SK-N-SH (cell line): ENCODE measurements at regions not wholly inside any gene's neighbourhood (a gene's known extent, or its start where the extent isn't known, plus 50 kb on each side); places are given as distances from the start of the nearest gene placed in this dataset.

ENCODE experiments used
- CTCF ChIA-PET: fragments of 300-600, 350-600 bp; formaldehyde crosslinking; extraction: SDS; loops from one replicate; lab custom pipeline; 2021; lab: Yijun Ruan, JAX
- POLR2A ChIA-PET: fragments of 350-600 bp; sonication (Branson Sonifier 250); formaldehyde crosslinking; extraction: SDS; loops from one replicate; lab custom pipeline; 2020; ENCODE audit warnings: antibody characterized with exemption, inconsistent platforms; lab: Yijun Ruan, JAX
- DNase-seq: peaks from one replicate; pipeline ENCODE4 v3.0.0; 2012
- H2AFZ ChIP-seq: fragments of 200-600 bp; sonication (generic); 2 replicates; pipeline ENCODE4 v1.8.1; 2016; ENCODE audit warnings: antibody characterized with exemption, mild to moderate bottlenecking, low read depth
- H3F3A ChIP-seq: fragments of 200-600 bp; sonication (generic); replicated peaks from 2 replicates; pipeline ENCODE3; 2016; ENCODE audit warnings: antibody characterized with exemption, mild to moderate bottlenecking; ENCODE audit not compliant: insufficient read depth
- H3K27ac ChIP-seq, 2 experiments: fragments of 200-500 bp in 1 of 2; fragments of 200-600 bp in 1 of 2; sonication (Bioruptor generic) in 1 of 2; sonication (generic), shearing (Covaris generic) in 1 of 2; 2 replicates each; pipeline versions ENCODE4 v1.5.1 to v1.6.1; 2014 to 2016; ENCODE audit warnings: low read depth in 2 of 2, inconsistent platforms in 1 of 2, low read length in 1 of 2, mild to moderate bottlenecking in 1 of 2, mixed read lengths in 1 of 2
- H3K27me3 ChIP-seq: fragments of 200-600 bp; sonication (generic), shearing (Covaris generic); 2 replicates; pipeline ENCODE4 v1.6.1; 2016; ENCODE audit warnings: mixed run types; ENCODE audit not compliant: insufficient read depth
- H3K36me3 ChIP-seq, 2 experiments: fragments of 200-500 bp in 1 of 2; fragments of 200-600 bp in 1 of 2; sonication (Bioruptor generic) in 1 of 2; sonication (generic) in 1 of 2; replicated peaks in 1 of 2; 2 replicates each; pipeline versions ENCODE3 to v1.5.1; 2014 to 2016; ENCODE audit warnings: low read length in 1 of 2, mild to moderate bottlenecking in 1 of 2; ENCODE audit not compliant: insufficient read depth in 2 of 2, control insufficient read depth in 1 of 2
- H3K4me1 ChIP-seq, 2 experiments: fragments of 200-500 bp in 1 of 2; fragments of 200-600 bp in 1 of 2; sonication (Bioruptor generic) in 1 of 2; sonication (generic), shearing (Covaris generic) in 1 of 2; 2 replicates each; pipeline versions ENCODE4 v1.5.1 to v1.6.1; 2014 to 2016; ENCODE audit warnings: low read depth in 1 of 2, low read length in 1 of 2, mixed run types in 1 of 2; ENCODE audit not compliant: insufficient read depth in 2 of 2, control insufficient read depth in 1 of 2
- H3K4me2 ChIP-seq: fragments of 200-600 bp; sonication (generic), shearing (Covaris generic); 2 replicates; pipeline ENCODE4 v1.6.1; 2017; ENCODE audit warnings: mixed run types
- H3K4me3 ChIP-seq, 2 experiments: fragments of 200-500 bp in 1 of 2; fragments of 200-600 bp in 1 of 2; sonication (Bioruptor generic) in 1 of 2; sonication (generic), shearing (Covaris generic) in 1 of 2; 2 replicates each; pipeline versions ENCODE4 v1.5.1 to v1.8.1; 2014 to 2016; ENCODE audit warnings: low read depth in 2 of 2, inconsistent platforms in 1 of 2, low read length in 1 of 2, mild to moderate bottlenecking in 1 of 2, mixed read lengths in 1 of 2, moderate library complexity in 1 of 2
- H3K79me2 ChIP-seq: fragments of 200-600 bp; sonication (generic); 2 replicates; pipeline ENCODE4 v1.8.1; 2017; ENCODE audit warnings: mild to moderate bottlenecking; ENCODE audit not compliant: insufficient read depth
- H3K9ac ChIP-seq: fragments of 200-600 bp; sonication (generic); 2 replicates; pipeline ENCODE4 v1.6.1; 2017; ENCODE audit warnings: mixed run types
- H3K9me2 ChIP-seq: fragments of 200-600 bp; sonication (generic); 2 replicates; pipeline ENCODE4 v1.6.1; 2017; ENCODE audit warnings: mixed run types
- H3K9me3 ChIP-seq: fragments of 200-600 bp; sonication (generic); 2 replicates; pipeline ENCODE4 v1.6.1; 2017; ENCODE audit warnings: mixed run types, mild to moderate bottlenecking, moderate library complexity
- H4K20me1 ChIP-seq: fragments of 200-600 bp; sonication (generic); 2 replicates; pipeline ENCODE4 v1.6.1; 2017; ENCODE audit warnings: mild to moderate bottlenecking, mixed run types; ENCODE audit not compliant: insufficient read depth
- EZH2phosphoT487 ChIP-seq: fragments of 200-600 bp; sonication (generic); IDR thresholded peaks from 2 replicates; pipeline ENCODE4 v1.6.1; 2017; ENCODE audit warnings: low read depth, mixed run types, mild to moderate bottlenecking, antibody characterized with exemption, moderate library complexity, borderline replicate concordance
- FOSL2 ChIP-seq: IDR thresholded peaks from 2 replicates; pipeline ENCODE4 v1.4.0; 2012; ENCODE audit warnings: low read depth, mild to moderate bottlenecking, moderate library complexity, borderline replicate concordance
- FOXM1 ChIP-seq: IDR thresholded peaks from 2 replicates; pipeline ENCODE4 v1.4.0; 2012; ENCODE audit warnings: low read depth, mild to moderate bottlenecking
- GABPA ChIP-seq: IDR thresholded peaks from 2 replicates; pipeline ENCODE4 v1.4.0; 2012; ENCODE audit warnings: low read depth, mild to moderate bottlenecking
- GATA2 ChIP-seq: sonication (generic); formaldehyde crosslinking; IDR thresholded peaks from 2 replicates; pipeline ENCODE4 v1.5.0; 2020; ENCODE audit warnings: mild to moderate bottlenecking, missing genetic modification reagents
- MXI1 ChIP-seq: IDR thresholded peaks from 2 replicates; pipeline ENCODE4 v1.6.1; 2012; ENCODE audit warnings: mild to moderate bottlenecking, low read depth, low read length, improper control_type of control experiment
- NFIC ChIP-seq: IDR thresholded peaks from 2 replicates; pipeline ENCODE4 v1.4.0; 2012; ENCODE audit warnings: borderline replicate concordance
- POLR2AphosphoS5 ChIP-seq: IDR thresholded peaks from 2 replicates; pipeline ENCODE4 v1.6.1; 2012; ENCODE audit warnings: low read depth, low read length
- RFX5 ChIP-seq: IDR thresholded peaks from 2 replicates; pipeline ENCODE4 v1.6.1; 2012; ENCODE audit warnings: mild to moderate bottlenecking, improper control_type of control experiment, low read length
- RXRA ChIP-seq: IDR thresholded peaks from 2 replicates; pipeline ENCODE4 v1.4.0; 2012; ENCODE audit warnings: low read depth, mild to moderate bottlenecking, borderline replicate concordance
- SIN3A ChIP-seq: IDR thresholded peaks from 2 replicates; pipeline ENCODE4 v1.6.1; 2012; ENCODE audit warnings: low read depth, mild to moderate bottlenecking, low read length, moderate library complexity, borderline replicate concordance
- SMC3 ChIP-seq: IDR thresholded peaks from 2 replicates; pipeline ENCODE4 v1.6.1; 2012; ENCODE audit warnings: low read depth, low read length, improper control_type of control experiment
- TAF1 ChIP-seq: IDR thresholded peaks from 2 replicates; pipeline ENCODE4 v1.6.1; 2012; ENCODE audit warnings: low read depth, mild to moderate bottlenecking, low read length, moderate library complexity, borderline replicate concordance
- TCF12 ChIP-seq: IDR thresholded peaks from 2 replicates; pipeline ENCODE4 v1.4.0; 2012
- YY1 ChIP-seq: IDR thresholded peaks from 2 replicates; pipeline ENCODE4 v1.4.0; 2012; ENCODE audit warnings: low read depth, mild to moderate bottlenecking
- WGBS: methylation state at CpG from one replicate; pipeline ENCODE4 v1.1.6; 2017; ENCODE audit warnings: low lambda C conversion rate; 5-methylcytosine and 5-hydroxymethylcytosine counted together
- TF ChIP-seq, protein P1 (sequence below): IDR thresholded peaks from 2 replicates; pipeline ENCODE4 v1.4.0; 2012; ENCODE audit warnings: low read depth
- TF ChIP-seq, protein P2 (sequence below): IDR thresholded peaks from 2 replicates; pipeline ENCODE4; 2012
- TF ChIP-seq, protein P3 (sequence below): fragments of 150-350 bp; IDR thresholded peaks from 2 replicates; pipeline ENCODE4 v1.6.1; 2017; ENCODE audit warnings: antibody characterized with exemption, low read length, low read depth, borderline replicate concordance

DNA sequence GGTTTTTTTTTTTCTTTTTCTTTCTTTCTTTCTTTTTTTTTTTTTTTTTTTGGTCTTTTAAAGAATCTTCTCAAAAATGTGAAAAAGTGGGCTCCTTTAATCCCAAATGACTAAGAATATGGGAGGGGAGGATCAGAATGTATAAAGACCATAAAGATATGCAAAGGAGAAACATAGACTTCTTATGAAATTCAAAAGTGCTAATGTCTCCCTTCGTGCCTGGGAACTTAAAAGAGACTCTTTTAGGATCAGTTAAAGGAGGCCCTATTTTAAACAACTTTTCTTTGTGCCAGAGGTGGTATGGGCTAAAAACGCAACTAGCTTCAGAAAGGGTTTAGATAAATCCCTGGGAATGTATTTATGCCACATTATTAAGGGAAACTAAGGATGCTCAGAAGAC is 54.2 kb upstream of the KAZN start:
- Histone ChIP-seq H3K79me2 (no peaks in the 10 kb centered on the region), H2AFZ (no peak overlapping the region), H3K36me3 (no peaks in the 10 kb centered on the region), H3K27ac (no peak overlapping the region), H3K9me2 (no peaks in the 10 kb centered on the region), H3K9ac (no peak overlapping the region), H3K27me3 (no peaks in the 10 kb centered on the region), H3K4me1 (no peaks in the 10 kb centered on the region; a peak in 1 of 4 replicates), H4K20me1 (no peaks in the 10 kb centered on the region), H3K9me3 (no peaks in the 10 kb centered on the region; the same call in 1 of the 2 replicates), H3K4me3 (no peak overlapping the region), H3K4me2 (no peak overlapping the region), H3F3A (no peaks in the 10 kb centered on the region)
- no peak for TF ChIP-seq SIN3A
- no peak for TF ChIP-seq POLR2AphosphoS5
- TF ChIP-seq, protein P1, sequence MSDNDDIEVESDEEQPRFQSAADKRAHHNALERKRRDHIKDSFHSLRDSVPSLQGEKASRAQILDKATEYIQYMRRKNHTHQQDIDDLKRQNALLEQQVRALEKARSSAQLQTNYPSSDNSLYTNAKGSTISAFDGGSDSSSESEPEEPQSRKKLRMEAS, result no peak
- TF ChIP-seq GATA2, result no peak
- DNase-seq, result no peak
- 6% methylated on average over 2 of the region's 2 CpGs for WGBS
- ChIA-PET CTCF (no interaction called here), POLR2A (no interaction called here)

DNA sequence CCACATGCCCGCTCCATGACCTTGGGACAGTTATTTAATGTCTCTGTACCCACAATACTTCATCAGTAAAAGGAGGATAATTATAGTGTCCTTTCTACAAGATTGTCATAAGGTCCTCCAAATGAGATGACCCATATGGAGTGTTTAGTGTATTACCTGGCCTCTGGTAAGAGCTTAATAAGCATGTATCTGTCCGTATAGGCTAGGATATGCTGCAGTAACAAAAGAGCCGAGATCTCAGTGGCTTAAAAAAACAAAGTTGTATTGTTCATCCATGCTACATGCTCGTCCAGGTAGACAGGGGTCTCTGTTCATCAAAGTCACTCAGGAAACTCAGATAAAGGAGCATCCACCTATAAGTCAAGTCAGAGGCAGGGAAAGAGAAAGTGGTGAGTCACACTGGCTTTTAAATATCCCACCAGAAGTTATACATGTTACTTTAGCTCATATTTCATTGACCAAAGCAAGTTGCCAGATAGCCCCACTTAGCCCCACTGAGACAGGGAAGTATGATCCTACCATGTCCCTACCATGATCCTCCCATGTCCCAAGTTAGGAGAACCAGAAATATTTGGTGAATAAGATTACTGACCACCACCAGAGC is 53.0 kb upstream of the KAZN start:
- H3K4me3 ChIP-seq, result no peak overlapping the region
- H2AFZ ChIP-seq, result no peak overlapping the region
- ChIA-PET POLR2A (no interaction called here), CTCF (interaction anchor here (0.8 kb wide), 1 partner anchor 11 kb away, joined by 3 read pairs; no protein-coding TSS in a partner anchor)
- no peaks in the 10 kb centered on the region for H3K36me3 ChIP-seq
- H3K27ac ChIP-seq, result no peak overlapping the region
- no peaks in the 10 kb centered on the region for H3F3A ChIP-seq
- H3K4me1 ChIP-seq, result no peaks in the 10 kb centered on the region; a peak in 1 of 4 replicates
- H3K79me2 ChIP-seq, result no peaks in the 10 kb centered on the region
- no peaks in the 10 kb centered on the region for H3K9me2 ChIP-seq
- no peak overlapping the region for H3K9ac ChIP-seq
- WGBS, result 6% methylated on average over 4 of the region's 4 CpGs
- H3K9me3 ChIP-seq, result no peaks in the 10 kb centered on the region; the same call in 1 of the 2 replicates
- H3K27me3 ChIP-seq, result no peaks in the 10 kb centered on the region
- H4K20me1 ChIP-seq, result no peaks in the 10 kb centered on the region
- DNase-seq, result no peak
- TF ChIP-seq GABPA, result no peak
- TF ChIP-seq SMC3, result no peak
- TF ChIP-seq MXI1, result no peak
- TF ChIP-seq FOSL2, result no peak
- TF ChIP-seq TAF1, result no peak
- no peak for TF ChIP-seq NFIC
- TF ChIP-seq, protein P2, sequence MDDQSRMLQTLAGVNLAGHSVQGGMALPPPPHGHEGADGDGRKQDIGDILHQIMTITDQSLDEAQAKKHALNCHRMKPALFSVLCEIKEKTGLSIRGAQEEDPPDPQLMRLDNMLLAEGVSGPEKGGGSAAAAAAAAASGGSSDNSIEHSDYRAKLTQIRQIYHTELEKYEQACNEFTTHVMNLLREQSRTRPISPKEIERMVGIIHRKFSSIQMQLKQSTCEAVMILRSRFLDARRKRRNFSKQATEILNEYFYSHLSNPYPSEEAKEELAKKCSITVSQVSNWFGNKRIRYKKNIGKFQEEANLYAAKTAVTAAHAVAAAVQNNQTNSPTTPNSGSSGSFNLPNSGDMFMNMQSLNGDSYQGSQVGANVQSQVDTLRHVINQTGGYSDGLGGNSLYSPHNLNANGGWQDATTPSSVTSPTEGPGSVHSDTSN, result no peak
- TF ChIP-seq, protein P3, sequence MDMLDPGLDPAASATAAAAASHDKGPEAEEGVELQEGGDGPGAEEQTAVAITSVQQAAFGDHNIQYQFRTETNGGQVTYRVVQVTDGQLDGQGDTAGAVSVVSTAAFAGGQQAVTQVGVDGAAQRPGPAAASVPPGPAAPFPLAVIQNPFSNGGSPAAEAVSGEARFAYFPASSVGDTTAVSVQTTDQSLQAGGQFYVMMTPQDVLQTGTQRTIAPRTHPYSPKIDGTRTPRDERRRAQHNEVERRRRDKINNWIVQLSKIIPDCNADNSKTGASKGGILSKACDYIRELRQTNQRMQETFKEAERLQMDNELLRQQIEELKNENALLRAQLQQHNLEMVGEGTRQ, result no peak
- no peak for TF ChIP-seq RFX5
- TF ChIP-seq YY1, result no peak
- no peak for TF ChIP-seq TCF12
- TF ChIP-seq, protein P1, result no peak
- TF ChIP-seq FOXM1, result no peak
- no peak for TF ChIP-seq EZH2phosphoT487
- no peak for TF ChIP-seq RXRA
- no peak overlapping the region for H3K4me2 ChIP-seq
